OCI-LY1 (cell line): ENCODE measurements at regions not wholly inside any gene's neighbourhood (a gene's known extent, or its start where the extent isn't known, plus 50 kb on each side); places are given as distances from the start of the nearest gene placed in this dataset.

Source experiments
- CTCF ChIP-seq: fragments of 200-600 bp; sonication (generic), shearing (Covaris generic); IDR thresholded peaks from 2 replicates; pipeline ENCODE4 v1.5.1; 2017; ENCODE audit warnings: mild to moderate bottlenecking, antibody characterized with exemption, low read length, moderate library complexity, mixed read lengths
- EZH2 ChIP-seq: fragments of 200-600 bp; sonication (generic), shearing (Covaris generic); IDR thresholded peaks from 2 replicates; pipeline ENCODE4 v1.8.0; 2017; ENCODE audit warnings: borderline replicate concordance, mixed run types, mild to moderate bottlenecking, antibody characterized with exemption, low read length, moderate library complexity, mixed read lengths

DNA sequence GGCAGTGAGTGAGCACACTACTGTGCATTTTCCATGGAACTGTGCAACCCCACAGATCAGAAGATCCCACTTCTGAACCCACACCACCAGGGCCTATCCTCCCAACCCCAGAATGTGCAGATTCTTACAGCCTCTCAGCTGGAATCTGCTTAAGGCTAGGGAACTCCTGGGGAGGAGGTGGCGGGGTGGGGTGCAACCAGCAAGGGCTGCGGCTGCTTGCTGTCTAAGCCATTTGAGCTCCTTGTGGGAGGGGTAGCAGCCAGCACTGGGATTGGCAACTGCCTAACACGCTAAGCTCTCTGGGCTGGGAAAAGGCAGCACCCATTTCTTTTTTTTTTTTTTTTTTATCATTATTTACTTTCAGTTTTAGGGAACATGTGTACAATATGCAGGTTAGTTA lies 353.3 kb downstream of the RAB28 start:
- TF ChIP-seq CTCF (no peak), EZH2 (no peak)
